ENCODE measurements at regions not wholly inside any gene's neighbourhood (a gene's known extent, or its start where the extent isn't known, plus 50 kb on each side); places are given as distances from the start of the nearest gene placed in this dataset.

DNA sequence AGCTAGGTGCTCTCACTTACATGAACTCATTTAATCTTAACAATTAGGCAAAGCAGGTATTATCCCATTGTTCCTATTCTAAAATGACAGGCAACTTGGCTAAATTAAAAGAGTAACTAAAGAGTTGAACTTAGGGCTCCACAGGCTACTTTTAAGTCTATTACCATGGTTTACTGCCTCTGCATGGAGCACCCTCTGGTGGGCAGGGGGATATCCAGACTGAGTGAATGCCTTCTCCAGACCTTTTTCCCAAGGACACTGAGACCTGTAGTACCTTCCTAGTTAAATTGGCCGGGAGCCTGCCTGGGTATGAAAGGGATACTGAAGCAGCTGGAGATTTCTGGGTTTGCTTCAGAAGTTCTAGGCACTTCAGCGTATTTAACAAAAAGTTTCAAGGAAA lies 238.1 kb downstream of the ELAVL2 start:
- H3K36me3 ChIP-seq = no peaks in the 10 kb centered on the region
- TF ChIP-seq, protein P1, sequence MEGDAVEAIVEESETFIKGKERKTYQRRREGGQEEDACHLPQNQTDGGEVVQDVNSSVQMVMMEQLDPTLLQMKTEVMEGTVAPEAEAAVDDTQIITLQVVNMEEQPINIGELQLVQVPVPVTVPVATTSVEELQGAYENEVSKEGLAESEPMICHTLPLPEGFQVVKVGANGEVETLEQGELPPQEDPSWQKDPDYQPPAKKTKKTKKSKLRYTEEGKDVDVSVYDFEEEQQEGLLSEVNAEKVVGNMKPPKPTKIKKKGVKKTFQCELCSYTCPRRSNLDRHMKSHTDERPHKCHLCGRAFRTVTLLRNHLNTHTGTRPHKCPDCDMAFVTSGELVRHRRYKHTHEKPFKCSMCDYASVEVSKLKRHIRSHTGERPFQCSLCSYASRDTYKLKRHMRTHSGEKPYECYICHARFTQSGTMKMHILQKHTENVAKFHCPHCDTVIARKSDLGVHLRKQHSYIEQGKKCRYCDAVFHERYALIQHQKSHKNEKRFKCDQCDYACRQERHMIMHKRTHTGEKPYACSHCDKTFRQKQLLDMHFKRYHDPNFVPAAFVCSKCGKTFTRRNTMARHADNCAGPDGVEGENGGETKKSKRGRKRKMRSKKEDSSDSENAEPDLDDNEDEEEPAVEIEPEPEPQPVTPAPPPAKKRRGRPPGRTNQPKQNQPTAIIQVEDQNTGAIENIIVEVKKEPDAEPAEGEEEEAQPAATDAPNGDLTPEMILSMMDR (IDR thresholded peaks at IDR 0.05) = no peak
- H3K4me3 ChIP-seq = no peak overlapping the region
- H3K27me3 ChIP-seq = no peaks in the 10 kb centered on the region
- no peak for DNase-seq (ENCODE audit: low spot score in 2 of 2)
- H3K9me3 ChIP-seq = no peaks in the 10 kb centered on the region
- H3K4me1 ChIP-seq = no peaks in the 10 kb centered on the region
- intact Hi-C loops (cut with DNase I) = no loop called here
- H3K27ac ChIP-seq = no peak overlapping the region

DNA sequence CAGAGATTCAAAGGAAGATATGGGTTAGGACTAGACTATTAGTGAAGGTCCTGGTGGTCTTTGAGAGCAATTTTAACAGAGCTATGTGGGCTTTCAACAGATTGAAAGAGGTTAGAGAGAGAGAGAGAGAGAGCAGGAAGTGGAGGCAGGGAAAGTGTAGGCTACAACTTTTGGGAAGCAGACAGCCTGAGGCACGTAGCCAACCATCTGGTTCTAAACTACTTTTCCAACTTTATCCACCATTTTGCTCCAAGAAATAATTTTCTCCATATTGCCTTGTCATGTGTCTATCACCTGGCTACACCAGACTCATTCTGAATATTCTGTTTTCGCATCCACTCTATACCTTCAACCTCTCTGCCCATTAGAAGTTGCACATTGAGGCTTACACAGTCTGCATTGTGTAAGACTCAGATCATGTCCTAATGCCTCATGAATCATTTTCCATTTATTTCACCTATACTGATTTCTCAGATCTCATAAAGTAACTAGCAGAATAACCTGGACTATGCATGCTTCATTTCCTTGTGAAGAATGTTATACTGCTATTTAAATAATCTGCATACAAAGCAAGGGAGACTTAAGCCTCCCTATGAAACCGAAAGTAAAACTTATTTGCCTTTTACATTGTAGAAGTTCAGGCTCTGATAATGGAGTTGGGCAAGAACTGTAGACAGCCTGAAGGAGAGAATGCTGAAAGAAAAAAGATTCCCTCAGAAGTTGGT lies 235.6 kb downstream of the ELAVL2 start:
- no peak overlapping the region for H3K27ac ChIP-seq
- no peak for DNase-seq (ENCODE audit: low spot score in 2 of 2)
- H3K9me3 ChIP-seq = no peaks in the 10 kb centered on the region
- TF ChIP-seq, protein P1 (IDR thresholded peaks at IDR 0.05) = no peak
- H3K4me1 ChIP-seq = no peaks in the 10 kb centered on the region
- no peaks in the 10 kb centered on the region for H3K27me3 ChIP-seq
- no peaks in the 10 kb centered on the region for H3K36me3 ChIP-seq
- intact Hi-C loops (cut with DNase I) = no loop called here
- peak overlapping the region; percentile 7 to 38 for H3K4me3 ChIP-seq

DNA sequence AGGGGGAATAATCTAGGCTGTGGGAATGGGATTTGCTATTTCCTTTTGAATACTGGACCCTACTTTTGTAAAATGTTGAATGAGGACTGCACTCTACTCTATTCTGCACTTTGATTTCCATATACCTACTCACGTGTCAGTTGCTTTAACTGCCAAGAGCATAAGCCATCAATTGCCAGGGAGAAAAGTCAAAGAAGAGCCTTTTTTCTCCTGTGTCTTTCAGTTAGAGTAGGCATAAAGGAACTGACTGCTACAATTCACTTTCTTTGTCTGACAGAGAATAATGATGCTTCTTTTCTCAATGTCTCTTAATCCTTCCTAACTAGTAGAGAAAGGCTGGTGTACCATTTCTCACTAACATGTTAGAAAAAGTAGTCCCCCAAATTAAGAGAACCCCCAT lies 231.6 kb downstream of the ELAVL2 start:
- intact Hi-C loops (cut with DNase I) = no loop called here
- Histone ChIP-seq H3K27ac (no peak overlapping the region), H3K4me3 (no peak overlapping the region), H3K27me3 (no peaks in the 10 kb centered on the region), H3K9me3 (no peaks in the 10 kb centered on the region), H3K36me3 (no peaks in the 10 kb centered on the region), H3K4me1 (no peaks in the 10 kb centered on the region)
- no peak for DNase-seq (ENCODE audit: low spot score in 2 of 2)
- TF ChIP-seq, protein P1 (IDR thresholded peaks at IDR 0.05) = no peak

DNA sequence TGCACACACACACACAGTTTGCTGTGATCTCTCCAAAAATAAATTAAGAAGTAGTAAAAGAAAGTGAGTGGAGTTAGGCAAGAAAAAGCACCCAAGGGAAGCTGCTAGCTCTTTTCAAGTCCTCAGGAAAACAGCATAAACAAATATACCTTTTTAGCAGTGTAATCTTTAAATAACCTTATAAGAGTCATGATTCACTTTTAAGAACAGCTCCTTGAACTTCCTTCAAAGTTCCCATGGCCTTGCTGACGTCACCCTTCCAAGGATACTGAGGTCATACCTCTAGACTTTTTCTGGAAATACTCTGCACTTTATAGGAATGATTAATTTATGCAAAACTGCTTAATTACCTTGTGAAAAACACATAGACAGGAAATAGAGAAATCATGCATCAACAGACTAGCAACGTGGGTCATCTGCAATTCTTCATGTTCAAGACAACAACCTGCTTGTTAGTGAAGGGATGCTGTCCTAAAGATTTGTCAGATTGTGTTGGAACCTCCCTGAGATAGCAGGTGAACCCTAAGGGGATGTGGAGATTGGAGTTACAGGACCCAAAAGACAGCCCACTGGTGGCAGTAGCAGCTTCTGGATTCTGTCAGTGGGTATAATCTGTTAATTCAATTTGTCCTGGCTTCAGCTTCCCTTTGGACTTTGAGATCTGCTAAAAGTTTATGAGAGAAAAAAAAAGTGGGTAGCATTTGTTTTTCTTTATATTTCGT lies 229.0 kb downstream of the ELAVL2 start:
- intact Hi-C loops (cut with DNase I) = no loop called here
- H3K27ac ChIP-seq = no peak overlapping the region
- H3K4me1 ChIP-seq = no peaks in the 10 kb centered on the region
- H3K27me3 ChIP-seq = no peaks in the 10 kb centered on the region
- H3K9me3 ChIP-seq = no peaks in the 10 kb centered on the region
- H3K36me3 ChIP-seq = no peaks in the 10 kb centered on the region
- DNase-seq (ENCODE audit: low spot score in 2 of 2) = no peak
- TF ChIP-seq, protein P1 (IDR thresholded peaks at IDR 0.05) = no peak
- no peak overlapping the region for H3K4me3 ChIP-seq

DNA sequence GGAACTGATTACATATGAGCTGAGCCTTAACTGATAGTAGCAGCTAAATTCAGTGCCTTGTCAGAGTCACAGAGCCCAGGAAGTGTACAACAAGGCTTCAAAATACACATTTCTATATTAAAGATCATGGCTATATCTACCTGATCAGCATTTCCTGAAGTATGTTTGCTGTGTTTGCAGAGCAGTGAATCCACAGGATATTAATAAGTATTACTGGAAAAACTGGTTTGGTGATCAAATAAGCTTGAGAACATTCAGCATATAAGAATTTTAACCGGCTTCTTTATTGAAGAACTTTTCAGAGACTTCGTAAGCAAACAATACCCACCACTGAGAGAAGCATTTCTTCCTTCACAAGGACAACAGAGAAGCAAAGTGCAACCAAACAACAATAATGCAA lies 227.0 kb downstream of the ELAVL2 start:
- H3K27me3 ChIP-seq = no peaks in the 10 kb centered on the region
- no peaks in the 10 kb centered on the region for H3K4me1 ChIP-seq
- no peak overlapping the region for H3K4me3 ChIP-seq
- intact Hi-C loops (cut with DNase I) = no loop called here
- no peak overlapping the region for H3K27ac ChIP-seq
- no peak for DNase-seq (ENCODE audit: low spot score in 2 of 2)
- H3K9me3 ChIP-seq = no peaks in the 10 kb centered on the region
- TF ChIP-seq, protein P1 (IDR thresholded peaks at IDR 0.05) = no peak
- no peaks in the 10 kb centered on the region for H3K36me3 ChIP-seq

Measured in ascending aorta (tissue), 2 donors.